HFFc6 (cell line): ENCODE measurements at regions not wholly inside any gene's neighbourhood (a gene's known extent, or its start where the extent isn't known, plus 50 kb on each side); places are given as distances from the start of the nearest gene placed in this dataset.

Experiments used
- DNase-seq: peaks from one replicate; pipeline ENCODE4 v3.0.0-alpha.2; 2018
- H3K27ac Mint-ChIP-seq: 2 replicates; pipeline ENCODE4 v1.8.0; 2020; ENCODE audit warnings: mild to moderate bottlenecking, mixed read lengths
- H3K27me3 Mint-ChIP-seq: 2 replicates; pipeline ENCODE4 v1.8.0; 2021; ENCODE audit warnings: mild to moderate bottlenecking, moderate library complexity, mixed read lengths; ENCODE audit not compliant: insufficient read depth
- H3K36me3 Mint-ChIP-seq: 2 replicates; pipeline ENCODE4 v1.8.0; 2021; ENCODE audit warnings: low read depth, mixed read lengths
- H3K4me1 Mint-ChIP-seq: 2 replicates; pipeline ENCODE4 v1.8.0; 2020; ENCODE audit warnings: low read depth, mixed read lengths
- H3K4me3 Mint-ChIP-seq: 2 replicates; pipeline ENCODE4 v1.8.0; 2020; ENCODE audit warnings: mild to moderate bottlenecking, moderate library complexity, mixed read lengths
- H3K9me3 Mint-ChIP-seq: 2 replicates; pipeline ENCODE4 v1.8.0; 2020; ENCODE audit warnings: mild to moderate bottlenecking, mixed read lengths
- TF ChIP-seq, protein P1 (sequence below): fragments of 200-600 bp; sonication (generic); IDR thresholded peaks from 2 replicates; pipeline ENCODE4 v1.5.0; 2021; ENCODE audit warnings: antibody characterized with exemption, mild to moderate bottlenecking

DNA sequence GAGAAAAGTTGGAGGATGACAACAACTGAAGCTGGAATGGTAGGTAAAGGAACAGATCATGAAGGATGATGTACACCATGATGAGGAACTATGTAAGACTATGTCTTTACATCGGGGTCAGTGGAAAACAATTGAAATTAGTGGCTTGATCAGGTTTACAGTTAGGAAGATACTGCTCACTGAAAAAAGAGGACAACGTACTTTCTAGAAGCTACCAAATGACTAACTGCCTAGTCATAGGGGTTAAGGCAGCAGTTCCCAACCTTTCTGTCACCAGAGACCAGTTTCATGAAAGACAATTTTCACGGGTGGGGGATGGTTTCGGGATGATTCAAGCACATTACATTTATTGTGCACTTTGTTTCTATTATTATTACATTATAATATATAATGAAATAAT lies 91.6 kb upstream of the ANKRD1 start:
- Mint-ChIP-seq H3K27ac (no peak overlapping the region), H3K36me3 (no peaks in the 10 kb centered on the region), H3K27me3 (no peaks in the 10 kb centered on the region; the same call in 1 of the 2 replicates), H3K4me1 (peaks cover 28% of the 10 kb centered on the region), H3K4me3 (no peak overlapping the region), H3K9me3 (no peaks in the 10 kb centered on the region)
- no peak for DNase-seq
- TF ChIP-seq, protein P1, sequence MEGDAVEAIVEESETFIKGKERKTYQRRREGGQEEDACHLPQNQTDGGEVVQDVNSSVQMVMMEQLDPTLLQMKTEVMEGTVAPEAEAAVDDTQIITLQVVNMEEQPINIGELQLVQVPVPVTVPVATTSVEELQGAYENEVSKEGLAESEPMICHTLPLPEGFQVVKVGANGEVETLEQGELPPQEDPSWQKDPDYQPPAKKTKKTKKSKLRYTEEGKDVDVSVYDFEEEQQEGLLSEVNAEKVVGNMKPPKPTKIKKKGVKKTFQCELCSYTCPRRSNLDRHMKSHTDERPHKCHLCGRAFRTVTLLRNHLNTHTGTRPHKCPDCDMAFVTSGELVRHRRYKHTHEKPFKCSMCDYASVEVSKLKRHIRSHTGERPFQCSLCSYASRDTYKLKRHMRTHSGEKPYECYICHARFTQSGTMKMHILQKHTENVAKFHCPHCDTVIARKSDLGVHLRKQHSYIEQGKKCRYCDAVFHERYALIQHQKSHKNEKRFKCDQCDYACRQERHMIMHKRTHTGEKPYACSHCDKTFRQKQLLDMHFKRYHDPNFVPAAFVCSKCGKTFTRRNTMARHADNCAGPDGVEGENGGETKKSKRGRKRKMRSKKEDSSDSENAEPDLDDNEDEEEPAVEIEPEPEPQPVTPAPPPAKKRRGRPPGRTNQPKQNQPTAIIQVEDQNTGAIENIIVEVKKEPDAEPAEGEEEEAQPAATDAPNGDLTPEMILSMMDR, result no peak

DNA sequence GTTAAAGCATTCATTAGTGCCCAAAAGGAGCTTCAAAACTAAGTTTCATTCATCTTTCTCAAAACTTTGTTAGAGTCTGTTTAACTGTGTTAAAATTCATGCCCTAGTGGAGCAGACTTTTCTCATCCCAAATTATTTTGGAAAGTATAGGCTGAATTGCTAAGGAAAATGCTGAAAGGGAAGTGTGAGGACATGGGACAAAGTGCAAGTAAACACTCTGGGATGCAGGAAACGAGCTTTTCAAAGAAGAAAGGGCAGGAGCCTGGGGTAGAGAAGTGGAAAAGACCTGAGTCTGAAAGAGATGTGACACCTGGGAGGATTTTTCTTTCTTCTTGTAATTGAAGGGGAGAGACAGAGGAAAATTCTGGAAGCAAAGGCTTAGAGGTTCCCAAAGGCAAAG lies 93.1 kb upstream of the ANKRD1 start:
- TF ChIP-seq, protein P1, result no peak
- no peak for DNase-seq
- Mint-ChIP-seq H3K4me1 (peaks cover 28% of the 10 kb centered on the region), H3K9me3 (no peaks in the 10 kb centered on the region), H3K27me3 (peaks cover 9% of the 10 kb centered on the region; the same call in 1 of the 2 replicates), H3K4me3 (no peak overlapping the region), H3K36me3 (no peaks in the 10 kb centered on the region), H3K27ac (no peak overlapping the region)

- H3K4me1 Mint-ChIP-seq, result peaks cover 5% of the 10 kb centered on the region
- H3K27me3 Mint-ChIP-seq, result peaks cover 12% of the 10 kb centered on the region; the same call in 1 of the 2 replicates
- DNase-seq, result no peak
- no peaks in the 10 kb centered on the region for H3K9me3 Mint-ChIP-seq
- H3K27ac Mint-ChIP-seq, result no peak overlapping the region
- H3K4me3 Mint-ChIP-seq, result no peak overlapping the region
- no peaks in the 10 kb centered on the region for H3K36me3 Mint-ChIP-seq
- TF ChIP-seq, protein P1, result no peak
Observed at GRCh38 chr10:91017198-91017597, 96.3 kb upstream of the ANKRD1 start.

DNA sequence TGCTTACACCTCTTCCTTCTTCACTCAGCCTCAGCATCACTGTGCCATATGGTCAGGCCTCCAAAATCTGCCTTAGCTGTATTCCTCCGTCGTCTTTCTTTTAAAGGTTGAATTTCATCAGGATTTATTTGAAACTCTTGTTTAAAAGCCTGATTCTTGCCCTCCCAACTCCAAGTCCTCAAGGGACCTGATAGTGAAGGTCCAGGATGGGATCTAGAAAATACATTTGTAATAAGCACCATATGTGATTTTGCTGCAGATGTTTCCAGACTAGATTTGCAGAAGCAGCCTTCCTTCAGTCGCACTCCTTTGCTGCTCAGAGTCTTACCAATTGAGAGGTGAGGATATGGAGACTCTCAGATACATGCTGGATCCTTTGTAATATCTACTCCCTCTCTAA lies 101.0 kb upstream of the ANKRD1 start:
- peaks cover 19% of the 10 kb centered on the region for H3K27me3 Mint-ChIP-seq
- no peak for DNase-seq
- H3K27ac Mint-ChIP-seq, result no peak overlapping the region
- peaks cover 2% of the 10 kb centered on the region; the same call in 1 of the 2 replicates for H3K9me3 Mint-ChIP-seq
- TF ChIP-seq, protein P1, result no peak
- peaks cover 18% of the 10 kb centered on the region; the same call in 1 of the 2 replicates for H3K4me1 Mint-ChIP-seq
- H3K36me3 Mint-ChIP-seq, result no peaks in the 10 kb centered on the region
- no peak overlapping the region for H3K4me3 Mint-ChIP-seq

DNA sequence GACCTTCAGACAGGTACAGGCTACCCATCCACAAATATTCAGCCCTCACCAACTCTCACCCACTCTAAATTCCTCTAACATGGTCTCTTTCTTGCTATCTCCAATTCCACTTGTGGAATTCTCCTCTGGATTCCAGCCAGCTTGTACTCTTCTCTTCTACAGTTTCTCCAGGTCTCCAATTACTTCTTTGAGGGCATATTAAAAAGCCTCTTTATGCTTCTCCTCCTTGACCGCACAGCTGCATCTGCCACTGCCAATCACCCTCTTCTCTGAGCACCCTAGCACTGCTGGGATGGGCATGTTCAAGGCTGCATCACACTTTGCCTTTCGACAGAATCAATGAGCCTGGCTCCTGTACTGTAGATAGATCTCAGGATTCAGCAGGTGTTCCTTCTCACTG lies 101.5 kb upstream of the ANKRD1 start:
- Mint-ChIP-seq H3K27me3 (peaks cover 20% of the 10 kb centered on the region), H3K27ac (no peak overlapping the region), H3K36me3 (no peaks in the 10 kb centered on the region), H3K4me1 (peaks cover 18% of the 10 kb centered on the region; the same call in 1 of the 2 replicates), H3K9me3 (peaks cover 3% of the 10 kb centered on the region; the same call in 1 of the 2 replicates), H3K4me3 (no peak overlapping the region)
- TF ChIP-seq, protein P1, result no peak
- DNase-seq, result no peak
